HG03060 (cell line): ENCODE measurements at regions not wholly inside any gene's neighbourhood (a gene's known extent, or its start where the extent isn't known, plus 50 kb on each side); places are given as distances from the start of the nearest gene placed in this dataset.
"Not testable (repeated sequence)": the region's sequence is repeated elsewhere in the genome, so short reads cannot be mapped to it uniquely, and the experiment has no call there.

Experiments used
- ATAC-seq: cut with Tn5 transposase; IDR thresholded peaks from one replicate; pipeline ENCODE4 v1.9.1; 2021; ENCODE audit warnings: low read depth, moderate number of reproducible peaks; ENCODE audit not compliant: unreplicated experiment

- no peak for ATAC-seq
Observed at GRCh38 chr12:4160314-4161040, 113.1 kb upstream of the CCND2 start.

GRCh38 chr12:4159851-4160250 lies 113.7 kb upstream of the CCND2 start:
- ATAC-seq = no peak

- ATAC-seq = no peak
Observed at GRCh38 chr12:4158306-4158705, 115.3 kb upstream of the CCND2 start.

GRCh38 chr12:4157122-4157521 lies 116.4 kb upstream of the CCND2 start:
- no peak for ATAC-seq

- no peak for ATAC-seq
Observed at GRCh38 chr12:4156317-4156716, 117.2 kb upstream of the CCND2 start.

- no peak for ATAC-seq
Observed at GRCh38 chr12:4154672-4155225, 118.8 kb upstream of the CCND2 start.

- peak; percentile 45 for ATAC-seq
Observed at GRCh38 chr12:4153343-4153892, 120.1 kb upstream of the CCND2 start.

- ATAC-seq = no peak
Observed at GRCh38 chr12:4152145-4152795, 121.3 kb upstream of the CCND2 start.

GRCh38 chr12:4151362-4152121 lies 122.0 kb upstream of the CCND2 start:
- no peak for ATAC-seq

GRCh38 chr12:4150355-4150754 lies 123.2 kb upstream of the CCND2 start:
- ATAC-seq = not testable (repeated sequence)

GRCh38 chr12:4148418-4149056 lies 125.0 kb upstream of the CCND2 start:
- peak; percentile 52 for ATAC-seq

GRCh38 chr12:4147031-4147481 lies 126.5 kb upstream of the CCND2 start:
- no peak for ATAC-seq

GRCh38 chr12:4145990-4146859 lies 127.3 kb upstream of the CCND2 start:
- no peak for ATAC-seq

- no peak for ATAC-seq
Observed at GRCh38 chr12:4144676-4145075, 128.9 kb upstream of the CCND2 start.

GRCh38 chr12:4143896-4144295 lies 129.7 kb upstream of the CCND2 start:
- ATAC-seq = no peak

- no peak for ATAC-seq
Observed at GRCh38 chr12:4141348-4142270, 132.0 kb upstream of the CCND2 start.

GRCh38 chr12:4140581-4141301 lies 132.8 kb upstream of the CCND2 start:
- ATAC-seq = no peak

- ATAC-seq = no peak
Observed at GRCh38 chr12:4139191-4139590, 134.4 kb upstream of the CCND2 start.
